Left lung (tissue), 4 donors: ENCODE measurements at regions not wholly inside any gene's neighbourhood (a gene's known extent, or its start where the extent isn't known, plus 50 kb on each side); places are given as distances from the start of the nearest gene placed in this dataset.
"Not testable (repeated sequence)": the region's sequence is repeated elsewhere in the genome, so short reads cannot be mapped to it uniquely, and the experiment has no call there.

Experiments used
- ATAC-seq: fragments of 200-7000 bp; cut with Tn5 transposase; one replicate; pipeline ENCODE4 v1.9.1; 2020; ENCODE audit warnings: moderate library complexity
- DNase-seq, 4 donors: peaks; one replicate each; pipeline ENCODE4 v3.0.0-alpha.2; 2013 to 2020
- H3K27ac ChIP-seq, 2 donors: fragments of 200-600 bp; sonication (generic) in 1 of 2; one replicate each; pipeline versions ENCODE4 v1.5.0 to v1.8.0; 2020 to 2021
- H3K27me3 ChIP-seq, 2 donors: fragments of 200-600 bp; sonication (generic) in 1 of 2; one replicate each; pipeline versions ENCODE4 v1.5.0 to v1.8.0; 2020 to 2021
- H3K36me3 ChIP-seq, 2 donors: fragments of 200-600 bp; sonication (generic) in 1 of 2; one replicate each; pipeline versions ENCODE4 v1.5.0 to v1.8.0; 2020 to 2021
- H3K4me1 ChIP-seq, 2 donors: fragments of 200-600 bp; one replicate each; pipeline ENCODE4 v1.8.0; 2021
- H3K4me3 ChIP-seq, 2 donors: fragments of 200-600 bp; sonication (generic) in 1 of 2; one replicate each; pipeline versions ENCODE4 v1.5.0 to v1.8.0; 2020 to 2021; ENCODE audit warnings: mild to moderate bottlenecking in 1 of 2
- H3K9me3 ChIP-seq, 2 donors: fragments of 200-600 bp; sonication (generic) in 1 of 2; one replicate each; pipeline versions ENCODE4 v1.5.0 to v1.8.0; 2020 to 2021
- intact Hi-C, 2 donors: fragments of 100-400 bp; cut with DNase I; formaldehyde crosslinking; loops; one replicate each; pipeline versions ENCODE4 v1.11.2 to v1.14.2; 2022
- TF ChIP-seq, protein P1 (sequence below), 2 donors: fragments of 200-600 bp; sonication (generic) in 1 of 2; IDR thresholded peaks; one replicate each; pipeline versions ENCODE4 v1.5.0 to v1.8.0; 2021; ENCODE audit warnings: antibody characterized with exemption in 2 of 2
- donor health status: DM: no; HTN: yes; CAD: no.
- donor health status: DM: no; HTN: no; CAD: no.

DNA sequence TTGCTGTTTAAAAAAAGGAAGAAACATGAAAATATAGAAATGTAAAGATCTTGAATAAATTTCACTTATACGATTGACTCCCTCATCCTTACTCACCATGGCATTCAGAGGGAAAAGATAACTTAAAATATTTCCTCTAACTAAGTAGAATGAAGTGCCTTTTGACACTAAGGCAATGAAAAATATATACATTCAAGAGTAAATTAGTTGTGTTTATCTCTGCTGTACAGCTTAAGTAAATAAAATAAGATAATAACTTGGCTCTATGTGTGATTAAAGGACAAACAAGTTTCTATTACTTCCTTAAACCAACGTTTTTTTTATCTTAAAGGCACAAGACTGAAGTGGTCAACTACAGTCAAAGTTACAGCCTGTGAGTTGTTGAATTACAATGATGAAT lies 142.3 kb upstream of the LRRTM4 start:
- TF ChIP-seq, protein P1, sequence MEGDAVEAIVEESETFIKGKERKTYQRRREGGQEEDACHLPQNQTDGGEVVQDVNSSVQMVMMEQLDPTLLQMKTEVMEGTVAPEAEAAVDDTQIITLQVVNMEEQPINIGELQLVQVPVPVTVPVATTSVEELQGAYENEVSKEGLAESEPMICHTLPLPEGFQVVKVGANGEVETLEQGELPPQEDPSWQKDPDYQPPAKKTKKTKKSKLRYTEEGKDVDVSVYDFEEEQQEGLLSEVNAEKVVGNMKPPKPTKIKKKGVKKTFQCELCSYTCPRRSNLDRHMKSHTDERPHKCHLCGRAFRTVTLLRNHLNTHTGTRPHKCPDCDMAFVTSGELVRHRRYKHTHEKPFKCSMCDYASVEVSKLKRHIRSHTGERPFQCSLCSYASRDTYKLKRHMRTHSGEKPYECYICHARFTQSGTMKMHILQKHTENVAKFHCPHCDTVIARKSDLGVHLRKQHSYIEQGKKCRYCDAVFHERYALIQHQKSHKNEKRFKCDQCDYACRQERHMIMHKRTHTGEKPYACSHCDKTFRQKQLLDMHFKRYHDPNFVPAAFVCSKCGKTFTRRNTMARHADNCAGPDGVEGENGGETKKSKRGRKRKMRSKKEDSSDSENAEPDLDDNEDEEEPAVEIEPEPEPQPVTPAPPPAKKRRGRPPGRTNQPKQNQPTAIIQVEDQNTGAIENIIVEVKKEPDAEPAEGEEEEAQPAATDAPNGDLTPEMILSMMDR (IDR thresholded peaks at IDR 0.05): no peak
- DNase-seq (peak in 1 of 4 donors; percentile 37), ATAC-seq (no peak)
- H3K4me3 ChIP-seq: no peak overlapping the region
- intact Hi-C loops: no loop called here
- no peak overlapping the region for H3K27ac ChIP-seq
- no peaks in the 10 kb centered on the region for H3K36me3 ChIP-seq
- H3K4me1 ChIP-seq: no peaks in the 10 kb centered on the region
- H3K9me3 ChIP-seq: peaks cover 0 to 2% of the 10 kb centered on the region in 2 donors
- no peaks in the 10 kb centered on the region for H3K27me3 ChIP-seq

DNA sequence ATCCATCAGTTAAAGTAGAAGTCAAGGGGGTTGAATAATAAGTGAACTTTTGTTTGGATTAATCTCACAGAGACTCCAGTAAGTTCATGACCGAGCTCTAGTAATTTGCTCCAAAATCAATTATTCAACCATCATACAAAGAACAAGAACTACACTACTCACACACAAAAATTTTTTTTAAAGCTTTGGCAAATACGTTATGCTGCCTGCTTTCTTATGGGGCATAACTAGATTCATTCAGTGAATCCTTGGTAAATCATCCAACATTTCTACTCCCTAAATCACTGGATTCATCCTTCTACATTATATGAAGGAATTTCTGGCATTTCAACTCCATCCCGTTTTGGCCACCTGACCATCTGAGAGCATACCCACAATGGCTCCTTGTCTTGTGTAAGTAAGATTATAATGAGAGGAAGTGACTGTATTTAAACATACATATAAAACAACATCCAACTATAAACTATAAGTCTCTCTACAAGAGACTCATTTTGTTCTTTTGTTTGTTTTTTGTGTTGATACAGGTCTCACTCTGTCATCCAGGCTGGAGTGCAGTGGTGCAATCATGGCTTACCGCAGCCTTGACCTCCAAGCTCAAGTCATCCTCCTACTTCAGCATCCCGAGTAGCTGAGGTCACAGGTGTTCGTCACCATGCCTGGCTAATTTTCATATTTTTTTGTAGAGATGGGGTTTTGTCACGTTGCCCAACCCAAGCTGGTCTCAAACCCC lies 144.2 kb upstream of the LRRTM4 start:
- no peaks in the 10 kb centered on the region for H3K36me3 ChIP-seq

DNA sequence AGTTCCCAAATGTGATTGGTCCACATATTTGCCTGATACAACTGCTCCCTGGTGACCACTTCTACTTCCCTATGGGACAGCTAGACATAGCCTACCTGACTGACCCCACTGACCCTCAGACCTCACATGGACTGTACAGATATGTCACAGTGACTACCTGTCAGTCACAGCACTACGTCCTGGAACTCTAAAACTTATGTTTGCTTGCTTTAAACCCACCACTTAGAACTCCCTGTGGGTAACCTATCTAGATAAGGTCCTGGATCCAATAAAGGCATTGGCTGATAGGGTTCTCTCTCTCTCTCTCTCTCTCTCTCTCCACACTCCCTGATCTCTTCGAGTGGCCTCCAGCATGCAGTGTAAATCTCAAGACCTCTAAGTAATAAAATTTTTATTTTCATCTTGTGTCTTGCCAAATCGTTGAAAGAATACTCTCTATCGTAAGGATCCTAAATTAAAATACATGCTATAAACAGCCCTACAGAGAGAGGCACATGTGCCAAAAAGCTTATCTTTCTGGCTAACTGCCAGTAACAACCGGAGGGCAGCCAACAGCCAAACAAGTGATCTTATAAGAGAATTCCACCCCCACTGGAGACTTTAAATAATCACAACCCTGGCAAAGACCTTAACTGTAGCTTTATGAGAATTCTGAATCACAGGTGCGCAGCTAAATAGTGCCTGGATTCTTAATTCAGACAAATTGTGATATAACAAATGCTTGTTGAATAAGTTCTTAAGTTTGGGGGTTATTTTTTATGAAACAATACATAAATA lies 162.6 kb upstream of the LRRTM4 start:
- H3K4me3 ChIP-seq, H3K9me3 ChIP-seq, H3K4me1 ChIP-seq, H3K27ac ChIP-seq, intact Hi-C loops, H3K27me3 ChIP-seq, DNase-seq, H3K36me3 ChIP-seq: not testable (repeated sequence)
- ATAC-seq: peak; percentile 77

More for the DNA sequence above, 144.2 kb upstream of the LRRTM4 start:
- DNase-seq: no peak
- H3K27ac ChIP-seq: no peak overlapping the region
- H3K4me3 ChIP-seq: no peak overlapping the region
- intact Hi-C loops: no loop called here
- H3K4me1 ChIP-seq: no peaks in the 10 kb centered on the region
- TF ChIP-seq, protein P1 (IDR thresholded peaks at IDR 0.05): no peak
- no peaks in the 10 kb centered on the region for H3K27me3 ChIP-seq
- peaks cover 0 to 2% of the 10 kb centered on the region in 2 donors for H3K9me3 ChIP-seq
- no peak for ATAC-seq

DNA sequence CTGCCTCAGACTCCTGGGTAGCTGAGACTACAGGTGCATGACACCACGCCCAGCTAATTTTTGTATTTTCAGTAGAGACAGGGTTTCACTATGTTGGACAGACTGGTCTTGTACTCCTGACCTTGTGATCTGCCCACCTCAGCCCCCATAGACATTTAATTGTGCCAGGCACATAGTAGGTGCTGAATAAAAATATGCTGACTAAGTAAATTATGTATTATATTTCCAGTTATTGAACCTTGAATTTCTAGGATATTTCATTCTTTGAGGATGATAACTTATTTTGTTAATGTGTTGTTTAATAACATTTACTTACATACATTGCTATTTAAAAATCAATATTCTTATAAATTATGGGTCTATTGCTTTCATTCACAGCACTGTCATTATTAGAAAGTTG lies 190.4 kb upstream of the LRRTM4 start:
- DNase-seq: no peak
- no peaks in the 10 kb centered on the region for H3K4me1 ChIP-seq
- no peak overlapping the region for H3K4me3 ChIP-seq
- H3K36me3 ChIP-seq: no peaks in the 10 kb centered on the region
- TF ChIP-seq, protein P1 (IDR thresholded peaks at IDR 0.05): no peak
- intact Hi-C loops: no loop called here
- H3K27ac ChIP-seq: no peak overlapping the region
- H3K9me3 ChIP-seq: no peaks in the 10 kb centered on the region
- no peak for ATAC-seq
- no peaks in the 10 kb centered on the region for H3K27me3 ChIP-seq

DNA sequence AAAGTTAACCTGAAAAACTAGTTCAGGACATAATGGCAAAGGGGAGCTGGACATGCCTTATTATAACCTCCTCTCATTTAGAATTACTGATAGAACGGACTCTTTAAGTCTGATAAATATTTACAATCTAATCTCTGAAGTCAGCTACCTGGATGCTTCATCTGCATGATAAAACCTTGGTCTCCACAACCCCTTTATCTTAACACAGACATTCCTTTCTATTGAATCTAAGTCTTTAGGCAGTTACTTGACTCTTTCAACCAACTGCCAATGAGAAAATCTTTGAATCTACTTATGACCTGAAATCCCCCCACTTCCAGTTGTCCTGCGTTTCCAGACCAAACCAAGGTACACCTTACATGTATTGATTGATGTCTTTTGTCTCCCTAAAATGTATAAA lies 191.2 kb upstream of the LRRTM4 start:
- H3K4me1 ChIP-seq: no peaks in the 10 kb centered on the region
- no peak overlapping the region for H3K27ac ChIP-seq
- ATAC-seq: no peak
- intact Hi-C loops: no loop called here
- no peaks in the 10 kb centered on the region for H3K9me3 ChIP-seq
- H3K36me3 ChIP-seq: no peaks in the 10 kb centered on the region
- no peak overlapping the region for H3K4me3 ChIP-seq
- no peak for DNase-seq
- no peaks in the 10 kb centered on the region for H3K27me3 ChIP-seq
- TF ChIP-seq, protein P1 (IDR thresholded peaks at IDR 0.05): no peak
